ENCODE measurements at regions not wholly inside any gene's neighbourhood (a gene's known extent, or its start where the extent isn't known, plus 50 kb on each side); places are given as distances from the start of the nearest gene placed in this dataset.

DNA sequence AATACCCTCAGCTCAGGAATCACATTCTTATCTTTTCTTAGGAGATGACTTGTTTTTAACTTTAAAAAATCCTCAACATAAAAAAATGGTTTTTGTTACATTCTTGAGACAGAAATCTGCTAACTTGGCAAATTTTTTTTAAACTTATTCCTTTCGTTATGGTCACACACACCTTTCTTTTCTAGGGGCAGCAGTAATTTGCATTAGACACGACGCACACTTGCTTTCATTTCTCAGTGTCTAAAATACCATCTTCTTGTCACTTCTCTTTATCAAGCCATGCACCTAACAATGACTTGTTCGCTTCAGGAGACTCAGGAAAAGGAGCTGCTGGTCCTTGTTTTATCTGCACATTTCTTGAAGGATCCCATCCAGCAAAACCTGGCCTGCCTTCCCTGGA lies 112.6 kb upstream of the TBL1X start:
- Histone ChIP-seq H3K4me3 (ENCODE audit: low read depth, low read length) (no peak overlapping the region), H3K27me3 (ENCODE audit: control insufficient read depth, insufficient read depth, low read length) (no peaks in the 10 kb centered on the region), H3K36me3 (ENCODE audit: control insufficient read depth, insufficient read depth, low read length) (no peaks in the 10 kb centered on the region)
- TF ChIP-seq, protein P1, sequence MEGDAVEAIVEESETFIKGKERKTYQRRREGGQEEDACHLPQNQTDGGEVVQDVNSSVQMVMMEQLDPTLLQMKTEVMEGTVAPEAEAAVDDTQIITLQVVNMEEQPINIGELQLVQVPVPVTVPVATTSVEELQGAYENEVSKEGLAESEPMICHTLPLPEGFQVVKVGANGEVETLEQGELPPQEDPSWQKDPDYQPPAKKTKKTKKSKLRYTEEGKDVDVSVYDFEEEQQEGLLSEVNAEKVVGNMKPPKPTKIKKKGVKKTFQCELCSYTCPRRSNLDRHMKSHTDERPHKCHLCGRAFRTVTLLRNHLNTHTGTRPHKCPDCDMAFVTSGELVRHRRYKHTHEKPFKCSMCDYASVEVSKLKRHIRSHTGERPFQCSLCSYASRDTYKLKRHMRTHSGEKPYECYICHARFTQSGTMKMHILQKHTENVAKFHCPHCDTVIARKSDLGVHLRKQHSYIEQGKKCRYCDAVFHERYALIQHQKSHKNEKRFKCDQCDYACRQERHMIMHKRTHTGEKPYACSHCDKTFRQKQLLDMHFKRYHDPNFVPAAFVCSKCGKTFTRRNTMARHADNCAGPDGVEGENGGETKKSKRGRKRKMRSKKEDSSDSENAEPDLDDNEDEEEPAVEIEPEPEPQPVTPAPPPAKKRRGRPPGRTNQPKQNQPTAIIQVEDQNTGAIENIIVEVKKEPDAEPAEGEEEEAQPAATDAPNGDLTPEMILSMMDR (IDR thresholded peaks at IDR 0.05; ENCODE audit: insufficient read depth, low read length, poor library complexity, severe bottlenecking), result no peak
- no peak for DNase-seq (ENCODE audit: low read depth)

GRCh38 chrX:9352694-9353411 lies 112.0 kb upstream of the TBL1X start:
- Histone ChIP-seq H3K4me3 (ENCODE audit: low read depth, low read length) (no peak overlapping the region), H3K36me3 (ENCODE audit: control insufficient read depth, insufficient read depth, low read length) (no peaks in the 10 kb centered on the region), H3K27me3 (ENCODE audit: control insufficient read depth, insufficient read depth, low read length) (no peaks in the 10 kb centered on the region)
- TF ChIP-seq, protein P1 (IDR thresholded peaks at IDR 0.05; ENCODE audit: insufficient read depth, low read length, poor library complexity, severe bottlenecking), result no peak
- no peak for DNase-seq (ENCODE audit: low read depth)

DNA sequence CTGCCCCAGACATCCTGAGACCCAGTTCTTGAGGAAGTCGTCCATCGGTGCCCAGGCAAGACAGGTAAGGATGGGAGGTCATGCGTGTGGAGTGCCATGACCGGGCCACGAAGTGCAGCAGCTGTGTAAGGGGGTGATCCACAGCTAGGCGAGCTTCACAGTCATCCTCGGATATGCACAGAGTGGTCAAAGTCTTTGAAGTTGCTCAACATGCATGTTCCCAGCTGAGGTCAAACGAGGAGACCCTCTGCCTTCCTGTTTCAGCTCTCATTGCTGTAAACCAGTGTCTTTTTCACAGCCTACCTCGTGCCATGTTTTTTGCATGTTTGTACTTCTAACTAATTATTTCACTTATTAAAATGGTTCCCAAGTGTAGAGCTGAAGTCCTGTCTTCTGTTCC lies 109.9 kb upstream of the TBL1X start:
- TF ChIP-seq, protein P1 (IDR thresholded peaks at IDR 0.05; ENCODE audit: insufficient read depth, low read length, poor library complexity, severe bottlenecking), result no peak
- Histone ChIP-seq H3K4me3 (ENCODE audit: low read depth, low read length) (no peak overlapping the region), H3K36me3 (ENCODE audit: control insufficient read depth, insufficient read depth, low read length) (no peaks in the 10 kb centered on the region), H3K27me3 (ENCODE audit: control insufficient read depth, insufficient read depth, low read length) (no peaks in the 10 kb centered on the region)
- DNase-seq (ENCODE audit: low read depth), result no peak

DNA sequence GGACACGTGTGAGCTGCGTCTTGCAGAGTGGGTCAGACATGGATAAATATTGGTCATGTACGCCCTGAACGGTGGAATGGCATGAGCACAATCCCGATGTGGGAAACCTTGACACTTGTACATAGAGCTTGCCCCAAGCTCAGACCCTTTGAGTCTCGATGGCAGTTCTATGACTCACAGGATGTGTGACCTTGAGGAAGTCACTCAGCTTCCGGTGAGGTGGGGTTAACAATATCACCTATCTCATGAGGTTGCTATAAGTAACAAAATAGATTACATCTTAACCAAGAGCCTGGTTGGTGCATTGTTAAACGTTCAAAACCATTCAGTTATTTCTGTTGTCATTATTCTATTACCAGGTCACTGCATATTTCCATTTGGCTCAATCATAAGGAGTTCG lies 109.1 kb upstream of the TBL1X start:
- Histone ChIP-seq H3K4me3 (ENCODE audit: low read depth, low read length) (no peak overlapping the region), H3K27me3 (ENCODE audit: control insufficient read depth, insufficient read depth, low read length) (no peaks in the 10 kb centered on the region), H3K36me3 (ENCODE audit: control insufficient read depth, insufficient read depth, low read length) (no peaks in the 10 kb centered on the region)
- TF ChIP-seq, protein P1 (IDR thresholded peaks at IDR 0.05; ENCODE audit: insufficient read depth, low read length, poor library complexity, severe bottlenecking), result no peak
- DNase-seq (ENCODE audit: low read depth), result no peak

DNA sequence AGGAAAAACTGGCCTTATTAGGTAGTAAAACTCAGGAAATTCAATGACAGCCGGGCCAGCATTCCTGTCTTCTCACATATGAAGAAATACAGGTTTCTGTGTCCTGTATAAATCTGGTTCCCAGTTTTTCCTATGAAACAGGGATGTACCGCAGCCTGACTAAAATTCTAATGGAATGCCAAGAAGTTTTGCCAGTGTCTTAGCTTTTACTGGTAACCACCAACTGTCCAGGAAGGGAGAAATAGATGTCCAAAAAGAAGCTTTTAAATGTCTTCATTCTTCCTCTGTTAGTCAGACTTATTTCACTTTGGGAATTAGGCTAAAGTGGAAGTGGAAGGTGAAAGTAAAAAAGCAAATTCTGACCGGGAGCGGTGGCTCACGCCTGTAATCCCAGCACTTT lies 108.0 kb upstream of the TBL1X start:
- no peaks in the 10 kb centered on the region for H3K36me3 ChIP-seq (ENCODE audit: control insufficient read depth, insufficient read depth, low read length)
- DNase-seq (ENCODE audit: low read depth), result no peak
- TF ChIP-seq, protein P1 (IDR thresholded peaks at IDR 0.05; ENCODE audit: insufficient read depth, low read length, poor library complexity, severe bottlenecking), result no peak

DNA sequence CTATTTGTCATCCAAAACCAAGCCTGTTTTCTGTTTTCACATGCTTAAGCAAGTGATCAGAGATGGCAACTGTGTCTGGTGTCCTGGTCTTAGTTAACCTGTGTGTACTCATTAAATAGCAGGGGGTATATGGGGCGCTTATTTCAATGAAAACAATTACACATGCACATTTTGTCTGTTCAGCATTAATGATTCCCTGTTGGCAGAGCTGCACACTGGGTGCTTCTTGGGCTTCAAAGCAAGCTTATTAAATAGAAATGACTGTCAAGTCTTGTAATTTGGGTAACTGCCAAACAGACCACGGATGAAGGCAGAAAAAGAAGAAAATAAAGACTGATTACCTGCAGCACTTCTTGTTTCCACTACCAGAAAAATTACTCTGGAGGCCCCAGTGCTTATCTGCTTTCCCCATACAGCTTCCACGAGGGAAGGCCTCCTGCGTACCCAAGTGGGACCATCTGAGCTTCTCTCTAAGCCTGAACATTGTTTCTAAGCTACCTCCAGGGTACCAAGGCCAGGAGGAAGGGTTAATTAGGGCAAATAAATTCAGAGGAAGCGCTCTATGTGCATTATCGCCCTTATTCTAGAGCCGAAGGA lies 107.2 kb upstream of the TBL1X start:
- DNase-seq (ENCODE audit: low read depth), result no peak
- Histone ChIP-seq H3K27me3 (ENCODE audit: control insufficient read depth, insufficient read depth, low read length) (no peaks in the 10 kb centered on the region), H3K4me3 (ENCODE audit: low read depth, low read length) (no peak overlapping the region), H3K36me3 (ENCODE audit: control insufficient read depth, insufficient read depth, low read length) (no peaks in the 10 kb centered on the region)
- TF ChIP-seq, protein P1 (IDR thresholded peaks at IDR 0.05; ENCODE audit: insufficient read depth, low read length, poor library complexity, severe bottlenecking), result no peak

More for the DNA sequence above, 108.0 kb upstream of the TBL1X start:
- Histone ChIP-seq H3K27me3 (ENCODE audit: control insufficient read depth, insufficient read depth, low read length) (no peaks in the 10 kb centered on the region), H3K4me3 (ENCODE audit: low read depth, low read length) (no peak overlapping the region)
